ENCODE measurements at regions not wholly inside any gene's neighbourhood (a gene's known extent, or its start where the extent isn't known, plus 50 kb on each side); places are given as distances from the start of the nearest gene placed in this dataset.

GRCh38 chr4:11334887-11335286 is 93.8 kb downstream of the HS3ST1 start:
- TF ChIP-seq SP3 (tag by site-specific recombination; IDR thresholded peaks at IDR 0.05) (no peak), ZNF473 (tag by site-specific recombination; IDR thresholded peaks at IDR 0.05) (no peak), SP7 (tag by site-specific recombination; IDR thresholded peaks at IDR 0.05) (no peak), ZNF76 (tag by site-specific recombination; IDR thresholded peaks at IDR 0.05; ENCODE audit: borderline replicate concordance, low read depth) (no peak), ZBTB44 (tag by site-specific recombination; IDR thresholded peaks at IDR 0.05) (no peak), KLF16 (tag by site-specific recombination; IDR thresholded peaks at IDR 0.05) (no peak), ZNF175 (tag by site-specific recombination; IDR thresholded peaks at IDR 0.05) (no peak), INSM2 (tag by site-specific recombination; IDR thresholded peaks at IDR 0.05) (no peak), ZNF510 (tag by site-specific recombination; IDR thresholded peaks at IDR 0.05; ENCODE audit: insufficient replicate concordance) (no peak), ZNF704 (tag by site-specific recombination; IDR thresholded peaks at IDR 0.05) (no peak), ZNF221 (tag by site-specific recombination; IDR thresholded peaks at IDR 0.05; ENCODE audit: borderline replicate concordance) (no peak), ZNF223 (tag by site-specific recombination; IDR thresholded peaks at IDR 0.05) (no peak), GLI2 (tag by site-specific recombination; IDR thresholded peaks at IDR 0.05; ENCODE audit: borderline replicate concordance, low read depth) (no peak)
- no peak overlapping the region for H3K27ac ChIP-seq (ENCODE audit: extremely low read depth, low read depth, low read length)
- ChIA-PET CTCF (no interaction called here), POLR2A (no interaction called here)
- no peaks in the 10 kb centered on the region for H3K36me3 ChIP-seq (ENCODE audit: control insufficient read depth in 2 of 2, insufficient read depth in 1 of 2, low read length in 2 of 2)
- H3K9me3 ChIP-seq (ENCODE audit: control insufficient read depth, insufficient read depth, low read depth, low read length), result no peaks in the 10 kb centered on the region
- no peaks in the 10 kb centered on the region for H3K4me1 ChIP-seq (ENCODE audit: control insufficient read depth, insufficient read depth, low read length)
- H3K4me3 ChIP-seq (ENCODE audit: low read depth, low read length), result no peak overlapping the region

GRCh38 chr4:11328401-11328800 is 100.3 kb downstream of the HS3ST1 start:
- no peaks in the 10 kb centered on the region for H3K9me3 ChIP-seq (ENCODE audit: control insufficient read depth, insufficient read depth, low read depth, low read length)
- no peaks in the 10 kb centered on the region for H3K36me3 ChIP-seq (ENCODE audit: control insufficient read depth in 2 of 2, insufficient read depth in 1 of 2, low read length in 2 of 2)
- ChIA-PET POLR2A (no interaction called here), CTCF (no interaction called here)
- no peaks in the 10 kb centered on the region for H3K4me1 ChIP-seq (ENCODE audit: control insufficient read depth, insufficient read depth, low read length)
- no peak overlapping the region for H3K4me3 ChIP-seq (ENCODE audit: low read depth, low read length)
- TF ChIP-seq ZNF10 (tag by site-specific recombination; IDR thresholded peaks at IDR 0.05) (no peak), ZNF585B (tag by site-specific recombination; IDR thresholded peaks at IDR 0.05) (no peak), ZNF112 (tag by site-specific recombination; IDR thresholded peaks at IDR 0.05) (no peak)
- H3K27ac ChIP-seq (ENCODE audit: extremely low read depth, low read depth, low read length), result no peak overlapping the region

GRCh38 chr4:11326021-11326420 is 102.7 kb downstream of the HS3ST1 start:
- H3K27ac ChIP-seq (ENCODE audit: extremely low read depth, low read depth, low read length), result no peak overlapping the region
- H3K36me3 ChIP-seq (ENCODE audit: control insufficient read depth in 2 of 2, insufficient read depth in 1 of 2, low read length in 2 of 2), result no peaks in the 10 kb centered on the region
- ChIA-PET CTCF (no interaction called here), POLR2A (no interaction called here)
- no peaks in the 10 kb centered on the region for H3K9me3 ChIP-seq (ENCODE audit: control insufficient read depth, insufficient read depth, low read depth, low read length)
- TF ChIP-seq BCL11B (tag by site-specific recombination; IDR thresholded peaks at IDR 0.05; ENCODE audit: low read depth) (no peak), ZNF37A (tag by site-specific recombination; IDR thresholded peaks at IDR 0.05) (no peak), ZNF426 (tag by site-specific recombination; IDR thresholded peaks at IDR 0.05) (no peak), ZNF555 (tag by site-specific recombination; conservative IDR thresholded peaks at IDR 0.05) (no peak), ZNF473 (tag by site-specific recombination; IDR thresholded peaks at IDR 0.05) (no peak), ZNF10 (tag by site-specific recombination; IDR thresholded peaks at IDR 0.05) (no peak), PATZ1 (tag by site-specific recombination; IDR thresholded peaks at IDR 0.05) (no peak), MYNN (tag by site-specific recombination; IDR thresholded peaks at IDR 0.05; ENCODE audit: borderline replicate concordance) (no peak)
- no peaks in the 10 kb centered on the region for H3K4me1 ChIP-seq (ENCODE audit: control insufficient read depth, insufficient read depth, low read length)
- H3K4me3 ChIP-seq (ENCODE audit: low read depth, low read length), result no peak overlapping the region
